SK-N-SH (cell line): ENCODE measurements at regions not wholly inside any gene's neighbourhood (a gene's known extent, or its start where the extent isn't known, plus 50 kb on each side); places are given as distances from the start of the nearest gene placed in this dataset.

ENCODE experiments used
- CTCF ChIA-PET: fragments of 300-600, 350-600 bp; formaldehyde crosslinking; extraction: SDS; loops from one replicate; lab custom pipeline; 2021; lab: Yijun Ruan, JAX
- POLR2A ChIA-PET: fragments of 350-600 bp; sonication (Branson Sonifier 250); formaldehyde crosslinking; extraction: SDS; loops from one replicate; lab custom pipeline; 2020; ENCODE audit warnings: antibody characterized with exemption, inconsistent platforms; lab: Yijun Ruan, JAX
- DNase-seq: peaks from one replicate; pipeline ENCODE4 v3.0.0; 2012
- H2AFZ ChIP-seq: fragments of 200-600 bp; sonication (generic); 2 replicates; pipeline ENCODE4 v1.8.1; 2016; ENCODE audit warnings: antibody characterized with exemption, mild to moderate bottlenecking, low read depth
- H3F3A ChIP-seq: fragments of 200-600 bp; sonication (generic); replicated peaks from 2 replicates; pipeline ENCODE3; 2016; ENCODE audit warnings: antibody characterized with exemption, mild to moderate bottlenecking; ENCODE audit not compliant: insufficient read depth
- H3K27ac ChIP-seq, 2 experiments: fragments of 200-500 bp in 1 of 2; fragments of 200-600 bp in 1 of 2; sonication (Bioruptor generic) in 1 of 2; sonication (generic), shearing (Covaris generic) in 1 of 2; 2 replicates each; pipeline versions ENCODE4 v1.5.1 to v1.6.1; 2014 to 2016; ENCODE audit warnings: low read depth in 2 of 2, inconsistent platforms in 1 of 2, low read length in 1 of 2, mild to moderate bottlenecking in 1 of 2, mixed read lengths in 1 of 2
- H3K27me3 ChIP-seq: fragments of 200-600 bp; sonication (generic), shearing (Covaris generic); 2 replicates; pipeline ENCODE4 v1.6.1; 2016; ENCODE audit warnings: mixed run types; ENCODE audit not compliant: insufficient read depth
- H3K36me3 ChIP-seq, 2 experiments: fragments of 200-500 bp in 1 of 2; fragments of 200-600 bp in 1 of 2; sonication (Bioruptor generic) in 1 of 2; sonication (generic) in 1 of 2; replicated peaks in 1 of 2; 2 replicates each; pipeline versions ENCODE3 to v1.5.1; 2014 to 2016; ENCODE audit warnings: low read length in 1 of 2, mild to moderate bottlenecking in 1 of 2; ENCODE audit not compliant: insufficient read depth in 2 of 2, control insufficient read depth in 1 of 2
- H3K4me1 ChIP-seq, 2 experiments: fragments of 200-500 bp in 1 of 2; fragments of 200-600 bp in 1 of 2; sonication (Bioruptor generic) in 1 of 2; sonication (generic), shearing (Covaris generic) in 1 of 2; 2 replicates each; pipeline versions ENCODE4 v1.5.1 to v1.6.1; 2014 to 2016; ENCODE audit warnings: low read depth in 1 of 2, low read length in 1 of 2, mixed run types in 1 of 2; ENCODE audit not compliant: insufficient read depth in 2 of 2, control insufficient read depth in 1 of 2
- H3K4me2 ChIP-seq: fragments of 200-600 bp; sonication (generic), shearing (Covaris generic); 2 replicates; pipeline ENCODE4 v1.6.1; 2017; ENCODE audit warnings: mixed run types
- H3K4me3 ChIP-seq, 2 experiments: fragments of 200-500 bp in 1 of 2; fragments of 200-600 bp in 1 of 2; sonication (Bioruptor generic) in 1 of 2; sonication (generic), shearing (Covaris generic) in 1 of 2; 2 replicates each; pipeline versions ENCODE4 v1.5.1 to v1.8.1; 2014 to 2016; ENCODE audit warnings: low read depth in 2 of 2, inconsistent platforms in 1 of 2, low read length in 1 of 2, mild to moderate bottlenecking in 1 of 2, mixed read lengths in 1 of 2, moderate library complexity in 1 of 2
- H3K79me2 ChIP-seq: fragments of 200-600 bp; sonication (generic); 2 replicates; pipeline ENCODE4 v1.8.1; 2017; ENCODE audit warnings: mild to moderate bottlenecking; ENCODE audit not compliant: insufficient read depth
- H3K9ac ChIP-seq: fragments of 200-600 bp; sonication (generic); 2 replicates; pipeline ENCODE4 v1.6.1; 2017; ENCODE audit warnings: mixed run types
- H3K9me2 ChIP-seq: fragments of 200-600 bp; sonication (generic); 2 replicates; pipeline ENCODE4 v1.6.1; 2017; ENCODE audit warnings: mixed run types
- H3K9me3 ChIP-seq: fragments of 200-600 bp; sonication (generic); 2 replicates; pipeline ENCODE4 v1.6.1; 2017; ENCODE audit warnings: mixed run types, mild to moderate bottlenecking, moderate library complexity
- H4K20me1 ChIP-seq: fragments of 200-600 bp; sonication (generic); 2 replicates; pipeline ENCODE4 v1.6.1; 2017; ENCODE audit warnings: mild to moderate bottlenecking, mixed run types; ENCODE audit not compliant: insufficient read depth
- CHD2 ChIP-seq: fragments of 150-350 bp; IDR thresholded peaks from 2 replicates; pipeline ENCODE4 v1.6.1; 2018; ENCODE audit warnings: low read length; ENCODE audit not compliant: partially characterized antibody
- EP300 ChIP-seq, 2 experiments: IDR thresholded peaks; 2 replicates each; pipeline versions ENCODE4 v1.4.0 to v1.6.1; 2012; ENCODE audit warnings: borderline replicate concordance in 1 of 2, low read depth in 1 of 2, low read length in 1 of 2
- EZH2phosphoT487 ChIP-seq: fragments of 200-600 bp; sonication (generic); IDR thresholded peaks from 2 replicates; pipeline ENCODE4 v1.6.1; 2017; ENCODE audit warnings: low read depth, mixed run types, mild to moderate bottlenecking, antibody characterized with exemption, moderate library complexity, borderline replicate concordance
- FOXJ3 ChIP-seq: sonication (generic); formaldehyde crosslinking; IDR thresholded peaks from 2 replicates; pipeline ENCODE4 v1.5.1; 2020; ENCODE audit warnings: mild to moderate bottlenecking, missing genetic modification reagents
- FOXM1 ChIP-seq: IDR thresholded peaks from 2 replicates; pipeline ENCODE4 v1.4.0; 2012; ENCODE audit warnings: low read depth, mild to moderate bottlenecking
- GABPA ChIP-seq: IDR thresholded peaks from 2 replicates; pipeline ENCODE4 v1.4.0; 2012; ENCODE audit warnings: low read depth, mild to moderate bottlenecking
- GATA2 ChIP-seq: sonication (generic); formaldehyde crosslinking; IDR thresholded peaks from 2 replicates; pipeline ENCODE4 v1.5.0; 2020; ENCODE audit warnings: mild to moderate bottlenecking, missing genetic modification reagents
- IRF3 ChIP-seq: fragments of 150-350 bp; IDR thresholded peaks from 2 replicates; pipeline ENCODE4 v1.6.1; 2016; ENCODE audit warnings: mild to moderate bottlenecking, low read depth, low read length
- JUND ChIP-seq: IDR thresholded peaks from 2 replicates; pipeline ENCODE4 v1.4.0; 2012
- MEF2A ChIP-seq: IDR thresholded peaks from 2 replicates; pipeline ENCODE4 v1.4.0; 2012; ENCODE audit warnings: low read depth, borderline replicate concordance
- NFIC ChIP-seq: IDR thresholded peaks from 2 replicates; pipeline ENCODE4 v1.4.0; 2012; ENCODE audit warnings: borderline replicate concordance
- NRF1 ChIP-seq: IDR thresholded peaks from 2 replicates; pipeline ENCODE4 v1.6.1; 2012; ENCODE audit warnings: low read depth, mild to moderate bottlenecking, low read length
- PBX3 ChIP-seq: IDR thresholded peaks from 2 replicates; pipeline ENCODE4; 2012
- POLR2AphosphoS5 ChIP-seq: IDR thresholded peaks from 2 replicates; pipeline ENCODE4 v1.6.1; 2012; ENCODE audit warnings: low read depth, low read length
- REST ChIP-seq: IDR thresholded peaks from 2 replicates; pipeline ENCODE4 v1.6.1; 2012; ENCODE audit warnings: mild to moderate bottlenecking, low read depth, low read length, moderate library complexity
- SIN3A ChIP-seq: IDR thresholded peaks from 2 replicates; pipeline ENCODE4 v1.6.1; 2012; ENCODE audit warnings: low read depth, mild to moderate bottlenecking, low read length, moderate library complexity, borderline replicate concordance
- TEAD4 ChIP-seq: IDR thresholded peaks from 2 replicates; pipeline ENCODE4 v1.4.0; 2012; ENCODE audit warnings: mild to moderate bottlenecking, borderline replicate concordance; ENCODE audit not compliant: insufficient read depth
- ZBTB33 ChIP-seq: IDR thresholded peaks from 2 replicates; pipeline ENCODE4 v1.4.0; 2012; ENCODE audit warnings: low read depth, borderline replicate concordance
- WGBS: methylation state at CpG from one replicate; pipeline ENCODE4 v1.1.6; 2017; ENCODE audit warnings: low lambda C conversion rate; 5-methylcytosine and 5-hydroxymethylcytosine counted together

- Histone ChIP-seq H3K27me3 (no peaks in the 10 kb centered on the region), H3K36me3 (no peaks in the 10 kb centered on the region), H3K4me2 (no peak overlapping the region), H3K9me3 (no peaks in the 10 kb centered on the region), H3K27ac (no peak overlapping the region), H3K9me2 (no peaks in the 10 kb centered on the region), H3K4me1 (peaks cover 0 to under 1% of the 10 kb centered on the region in 2 experiments; a peak in 1 of 4 replicates), H3K79me2 (no peaks in the 10 kb centered on the region), H3K9ac (no peak overlapping the region), H4K20me1 (no peaks in the 10 kb centered on the region), H3F3A (peaks cover 8% of the 10 kb centered on the region), H2AFZ (no peak overlapping the region), H3K4me3 (no peak overlapping the region)
- 83% methylated on average over 4 of the region's 4 CpGs for WGBS
- POLR2A ChIA-PET = no interaction called here
- DNase-seq = no peak
- CTCF ChIA-PET = no interaction called here
- TF ChIP-seq EZH2phosphoT487 (no peak), GABPA (no peak), NRF1 (no peak), JUND (no peak), MEF2A (no peak), NFIC (no peak), POLR2AphosphoS5 (no peak), FOXJ3 (CRISPR knock-in tag) (no peak), CHD2 (no peak)
Measured at GRCh38 chr20:19926591-19926990, 90.6 kb upstream of the NAA20 start.

- Histone ChIP-seq H3K27ac (no peak overlapping the region), H3K36me3 (no peaks in the 10 kb centered on the region), H3K27me3 (no peaks in the 10 kb centered on the region), H2AFZ (no peak overlapping the region), H3K79me2 (no peaks in the 10 kb centered on the region), H3K9me3 (no peaks in the 10 kb centered on the region), H4K20me1 (no peaks in the 10 kb centered on the region), H3F3A (peaks cover 21% of the 10 kb centered on the region)
- no peak for DNase-seq
- POLR2A ChIA-PET = no interaction called here
- no peak for TF ChIP-seq GABPA
- TF ChIP-seq FOXM1 = no peak
- no peak for TF ChIP-seq SIN3A
- TF ChIP-seq NRF1 = no peak
- TF ChIP-seq ZBTB33 = no peak
- TF ChIP-seq IRF3 = no peak
- TF ChIP-seq TEAD4 = no peak
- TF ChIP-seq GATA2 (CRISPR knock-in tag) = no peak
- TF ChIP-seq CHD2 = no peak
- no peak for TF ChIP-seq REST
- no peak for TF ChIP-seq FOXJ3 (CRISPR knock-in tag)
- TF ChIP-seq EP300 (IDR thresholded peaks at IDR 0.05; ENCODE audit: borderline replicate concordance in 1 of 2, low read depth in 1 of 2, low read length in 1 of 2) = no peak
- no peak for TF ChIP-seq MEF2A
- no peak for TF ChIP-seq POLR2AphosphoS5
- no peak for TF ChIP-seq PBX3
- TF ChIP-seq, all 33 proteins: peak for 0
- 98% methylated on average over 9 of the region's 9 CpGs for WGBS
- Histone ChIP-seq H3K9me2 (no peaks in the 10 kb centered on the region), H3K4me3 (no peak overlapping the region), H3K4me1 (peaks cover 5 to 10% of the 10 kb centered on the region in 2 experiments; a peak in 2 of 4 replicates), H3K4me2 (no peak overlapping the region), H3K9ac (no peak overlapping the region)
- CTCF ChIA-PET = no interaction called here
Measured at GRCh38 chr20:19928328-19929011, 88.7 kb upstream of the NAA20 start.
